ENCODE measurements at regions not wholly inside any gene's neighbourhood (a gene's known extent, or its start where the extent isn't known, plus 50 kb on each side); places are given as distances from the start of the nearest gene placed in this dataset.

GRCh38 chr1:58905126-58905490 lies 121.3 kb upstream of the JUN start:
- Mint-ChIP-seq H3K36me3 (ENCODE audit: low read depth, unreplicated experiment) (no peaks in the 10 kb centered on the region), H3K27ac (ENCODE audit: unreplicated experiment) (no peak overlapping the region), H3K9me3 (ENCODE audit: unreplicated experiment) (no peaks in the 10 kb centered on the region), H3K4me1 (ENCODE audit: unreplicated experiment) (peaks cover 47% of the 10 kb centered on the region), H3K4me3 (ENCODE audit: unreplicated experiment) (peak overlapping the region; percentile 3), H3K27me3 (ENCODE audit: unreplicated experiment) (peaks cover 2% of the 10 kb centered on the region)
- no peak for TF ChIP-seq CTCF (IDR thresholded peaks at IDR 0.05; ENCODE audit: unreplicated experiment)
- no peak for DNase-seq (ENCODE audit: low spot score)

- H3K4me3 Mint-ChIP-seq (ENCODE audit: unreplicated experiment) = no peak overlapping the region
- no peaks in the 10 kb centered on the region for H3K9me3 Mint-ChIP-seq (ENCODE audit: unreplicated experiment)
- peaks cover 2% of the 10 kb centered on the region for H3K27me3 Mint-ChIP-seq (ENCODE audit: unreplicated experiment)
- no peak for TF ChIP-seq CTCF (IDR thresholded peaks at IDR 0.05; ENCODE audit: unreplicated experiment)
- H3K27ac Mint-ChIP-seq (ENCODE audit: unreplicated experiment) = no peak overlapping the region
- no peak for DNase-seq (ENCODE audit: low spot score)
- H3K36me3 Mint-ChIP-seq (ENCODE audit: low read depth, unreplicated experiment) = no peaks in the 10 kb centered on the region
- peaks cover 40% of the 10 kb centered on the region for H3K4me1 Mint-ChIP-seq (ENCODE audit: unreplicated experiment)
These were observed 121.9 kb upstream of the JUN start for GRCh38 chr1:58905628-58906221.

- DNase-seq (ENCODE audit: low spot score) = no peak
- Mint-ChIP-seq H3K36me3 (ENCODE audit: low read depth, unreplicated experiment) (no peaks in the 10 kb centered on the region), H3K4me1 (ENCODE audit: unreplicated experiment) (peaks cover 29% of the 10 kb centered on the region), H3K9me3 (ENCODE audit: unreplicated experiment) (no peaks in the 10 kb centered on the region), H3K27ac (ENCODE audit: unreplicated experiment) (no peak overlapping the region), H3K4me3 (ENCODE audit: unreplicated experiment) (no peak overlapping the region), H3K27me3 (ENCODE audit: unreplicated experiment) (peaks cover 5% of the 10 kb centered on the region)
- no peak for TF ChIP-seq CTCF (IDR thresholded peaks at IDR 0.05; ENCODE audit: unreplicated experiment)
These were observed 123.6 kb upstream of the JUN start for GRCh38 chr1:58907398-58907797.

- no peak overlapping the region for H3K27ac Mint-ChIP-seq (ENCODE audit: unreplicated experiment)
- no peak overlapping the region for H3K4me3 Mint-ChIP-seq (ENCODE audit: unreplicated experiment)
- TF ChIP-seq CTCF (IDR thresholded peaks at IDR 0.05; ENCODE audit: unreplicated experiment) = no peak
- no peaks in the 10 kb centered on the region for H3K9me3 Mint-ChIP-seq (ENCODE audit: unreplicated experiment)
- H3K4me1 Mint-ChIP-seq (ENCODE audit: unreplicated experiment) = peaks cover 21% of the 10 kb centered on the region
- no peak for DNase-seq (ENCODE audit: low spot score)
- no peaks in the 10 kb centered on the region for H3K36me3 Mint-ChIP-seq (ENCODE audit: low read depth, unreplicated experiment)
- H3K27me3 Mint-ChIP-seq (ENCODE audit: unreplicated experiment) = peaks cover 5% of the 10 kb centered on the region
These were observed 125.0 kb upstream of the JUN start for GRCh38 chr1:58908561-58909560.

Data from endothelial cell (in vitro differentiated cells).